PC-3 (cell line): ENCODE measurements at regions not wholly inside any gene's neighbourhood (a gene's known extent, or its start where the extent isn't known, plus 50 kb on each side); places are given as distances from the start of the nearest gene placed in this dataset.

Experiments used
- CTCF ChIP-seq: fragments of 300-600 bp; sonication (generic); conservative IDR thresholded peaks from 2 replicates; pipeline ENCODE4 v1.5.1; 2017; ENCODE audit warnings: antibody characterized with exemption, low read depth, mild to moderate bottlenecking, low read length
- EZH2 ChIP-seq: fragments of 300-600 bp; sonication (generic); IDR thresholded peaks from one replicate; pipeline ENCODE4 v1.6.1; 2017; ENCODE audit warnings: antibody characterized with exemption, mild to moderate bottlenecking, low read length; ENCODE audit not compliant: unreplicated experiment
- EZH2phosphoT487 ChIP-seq: fragments of 300-600 bp; sonication (generic); IDR thresholded peaks from 2 replicates; pipeline ENCODE4 v1.6.1; 2018; ENCODE audit warnings: mild to moderate bottlenecking, antibody characterized with exemption, low read length, borderline replicate concordance

GRCh38 chr4:130029442-130029841 lies 933.5 kb downstream of the C4orf33 start:
- TF ChIP-seq CTCF (no peak), EZH2phosphoT487 (no peak), EZH2 (no peak)
